ENCODE measurements at regions not wholly inside any gene's neighbourhood (a gene's known extent, or its start where the extent isn't known, plus 50 kb on each side); places are given as distances from the start of the nearest gene placed in this dataset.

DNA sequence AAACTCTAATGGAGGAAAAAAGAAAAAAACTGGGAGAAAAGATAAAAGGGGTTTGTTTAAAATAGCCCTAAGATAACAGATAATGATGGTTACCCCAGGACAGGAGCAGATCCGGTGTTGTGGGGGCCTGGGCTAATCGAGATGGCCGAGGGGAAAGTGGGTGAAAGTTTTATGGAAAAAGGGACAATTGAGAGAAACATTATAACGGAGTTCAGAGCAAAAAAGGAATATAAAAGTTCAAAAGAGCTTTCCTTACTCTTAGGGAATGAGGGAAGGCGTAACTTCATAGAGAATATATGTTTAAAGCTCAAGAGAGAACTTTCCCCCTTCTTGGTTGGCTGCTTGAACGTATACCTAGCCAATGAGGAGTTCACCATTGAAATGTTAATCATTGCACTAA is 131.4 kb downstream of the BAMBI start:
- no peak overlapping the region for H3K4me3 ChIP-seq (ENCODE audit: low read depth, low read length)
- DNase-seq (ENCODE audit: low read depth) = no peak
- TF ChIP-seq, protein P1, sequence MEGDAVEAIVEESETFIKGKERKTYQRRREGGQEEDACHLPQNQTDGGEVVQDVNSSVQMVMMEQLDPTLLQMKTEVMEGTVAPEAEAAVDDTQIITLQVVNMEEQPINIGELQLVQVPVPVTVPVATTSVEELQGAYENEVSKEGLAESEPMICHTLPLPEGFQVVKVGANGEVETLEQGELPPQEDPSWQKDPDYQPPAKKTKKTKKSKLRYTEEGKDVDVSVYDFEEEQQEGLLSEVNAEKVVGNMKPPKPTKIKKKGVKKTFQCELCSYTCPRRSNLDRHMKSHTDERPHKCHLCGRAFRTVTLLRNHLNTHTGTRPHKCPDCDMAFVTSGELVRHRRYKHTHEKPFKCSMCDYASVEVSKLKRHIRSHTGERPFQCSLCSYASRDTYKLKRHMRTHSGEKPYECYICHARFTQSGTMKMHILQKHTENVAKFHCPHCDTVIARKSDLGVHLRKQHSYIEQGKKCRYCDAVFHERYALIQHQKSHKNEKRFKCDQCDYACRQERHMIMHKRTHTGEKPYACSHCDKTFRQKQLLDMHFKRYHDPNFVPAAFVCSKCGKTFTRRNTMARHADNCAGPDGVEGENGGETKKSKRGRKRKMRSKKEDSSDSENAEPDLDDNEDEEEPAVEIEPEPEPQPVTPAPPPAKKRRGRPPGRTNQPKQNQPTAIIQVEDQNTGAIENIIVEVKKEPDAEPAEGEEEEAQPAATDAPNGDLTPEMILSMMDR (IDR thresholded peaks at IDR 0.05; ENCODE audit: insufficient read depth, low read depth, low read length) = no peak

DNA sequence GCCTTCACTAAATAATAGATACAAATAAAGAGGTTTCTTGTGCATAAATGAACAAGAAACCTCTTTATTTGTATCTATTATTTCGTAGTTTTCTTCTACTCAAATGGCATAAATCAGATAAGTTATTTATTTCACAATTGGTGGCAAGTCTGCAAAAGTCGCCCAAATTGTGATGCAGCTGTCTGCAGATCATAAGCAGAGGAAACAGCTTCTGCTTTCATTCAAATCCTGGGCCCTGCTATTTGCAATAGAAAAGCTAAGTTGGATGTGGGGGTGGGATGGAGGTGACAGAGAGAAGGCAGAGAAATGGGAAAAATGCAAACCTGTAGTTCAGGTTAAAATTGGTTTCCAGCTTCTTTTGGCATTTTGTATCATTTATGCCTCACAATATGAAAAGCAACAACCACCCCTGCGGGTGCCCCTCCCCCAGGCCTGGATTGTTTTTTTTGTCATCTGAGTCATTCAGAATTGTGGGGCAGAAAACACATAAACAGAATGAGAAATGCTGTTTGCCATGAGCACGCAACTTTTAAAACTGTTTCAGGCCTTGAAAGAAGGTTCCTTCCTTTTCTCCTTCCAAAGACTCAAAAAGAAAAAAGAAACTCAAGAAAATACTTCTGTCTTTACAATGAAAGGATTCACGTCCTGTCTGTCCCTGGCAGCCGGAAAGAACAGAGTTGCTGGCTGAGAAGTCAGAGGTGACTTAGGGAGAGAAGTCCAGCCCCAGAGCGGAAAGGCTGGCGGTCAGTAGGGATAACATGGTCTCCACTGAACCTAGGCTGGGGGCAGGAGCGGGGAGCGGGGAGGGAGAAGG is 132.9 kb downstream of the BAMBI start:
- DNase-seq (ENCODE audit: low read depth) = peak; percentile 50
- TF ChIP-seq, protein P1 (IDR thresholded peaks at IDR 0.05; ENCODE audit: insufficient read depth, low read depth, low read length) = no peak
- H3K4me3 ChIP-seq (ENCODE audit: low read depth, low read length) = no peak overlapping the region

DNA sequence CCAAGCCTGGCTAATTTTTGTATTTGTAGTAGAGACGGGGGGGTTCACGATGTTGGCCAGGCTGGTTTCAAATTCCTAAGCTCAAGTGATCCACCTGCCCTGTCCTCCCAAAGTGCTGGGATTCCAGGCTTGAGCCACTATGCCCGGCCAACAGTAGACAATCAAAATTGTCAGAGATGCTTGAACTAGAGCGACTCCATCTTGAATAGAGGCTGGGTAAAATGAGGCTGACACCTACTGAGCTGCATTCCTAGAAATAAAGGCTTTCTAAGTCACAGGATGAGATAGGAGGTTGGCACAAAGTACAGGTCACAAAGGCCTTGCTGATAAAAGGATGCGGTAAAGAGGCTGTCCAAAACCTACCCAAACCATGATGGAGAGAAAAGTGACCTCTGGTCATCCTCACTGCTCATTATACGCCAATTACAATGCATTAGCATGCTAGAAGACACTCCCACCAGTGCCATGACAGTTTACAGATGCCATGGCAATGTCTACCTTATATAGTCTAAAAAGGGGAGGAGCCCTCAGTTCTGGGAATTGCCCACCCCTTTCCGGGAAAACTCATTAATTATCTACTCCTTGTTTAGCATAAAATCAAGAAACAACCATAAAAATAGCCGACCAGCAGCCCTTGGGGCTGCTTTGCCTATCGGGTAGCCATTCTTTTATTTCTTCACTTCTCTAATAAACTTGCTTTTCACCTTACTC is 134.5 kb downstream of the BAMBI start:
- DNase-seq (ENCODE audit: low read depth) = no peak
- no peak overlapping the region for H3K4me3 ChIP-seq (ENCODE audit: low read depth, low read length)
- TF ChIP-seq, protein P1 (IDR thresholded peaks at IDR 0.05; ENCODE audit: insufficient read depth, low read depth, low read length) = no peak

DNA sequence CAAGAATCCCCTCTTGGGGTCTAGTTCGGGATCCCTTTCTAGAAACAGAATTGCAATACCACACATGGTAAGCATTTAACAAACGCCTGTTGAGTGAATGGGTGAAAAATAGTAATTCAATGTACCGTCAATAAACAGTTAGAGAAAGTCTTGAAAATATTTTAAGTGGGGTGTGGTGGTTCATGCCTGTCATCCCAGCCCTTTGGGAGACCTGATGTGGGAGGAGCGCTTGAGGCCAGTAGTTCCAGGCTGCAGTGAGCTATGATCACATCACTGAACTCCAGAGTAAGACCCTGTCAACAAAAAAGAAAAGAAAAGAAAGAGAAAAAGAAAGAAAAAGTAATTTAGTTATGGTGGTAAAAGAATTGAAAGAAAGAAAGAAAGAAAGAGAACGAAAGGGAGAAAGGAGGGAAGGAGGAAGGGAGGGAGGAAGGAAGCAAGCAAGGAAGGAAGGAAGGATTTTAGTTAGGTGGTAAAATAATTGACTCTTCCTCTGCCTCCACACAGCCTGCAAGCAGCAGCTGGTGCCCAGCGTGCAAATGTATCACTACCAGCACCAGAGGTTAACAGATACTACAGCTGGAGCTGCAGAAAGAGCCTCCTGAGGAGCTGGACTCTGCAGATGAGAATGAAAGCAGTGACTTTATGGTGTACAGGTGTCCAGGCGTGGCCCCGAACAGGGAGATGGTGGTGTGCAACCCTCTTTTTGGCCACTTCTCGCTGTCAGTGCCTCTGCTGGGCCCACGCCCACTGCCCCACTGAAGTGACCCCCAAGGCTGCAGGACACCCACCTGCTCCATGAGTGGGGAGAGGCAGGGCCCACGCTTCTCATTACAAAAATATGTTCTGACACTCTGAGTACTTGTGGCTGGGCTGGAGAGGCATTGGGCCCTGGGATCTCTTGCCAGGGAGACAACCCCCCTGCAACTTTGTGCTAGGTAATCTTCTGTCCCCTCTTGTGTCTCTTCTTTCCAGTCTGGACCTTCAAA is 135.4 kb downstream of the BAMBI start:
- DNase-seq (ENCODE audit: low read depth) = no peak
- no peak overlapping the region for H3K4me3 ChIP-seq (ENCODE audit: low read depth, low read length)
- TF ChIP-seq, protein P1 (IDR thresholded peaks at IDR 0.05; ENCODE audit: insufficient read depth, low read depth, low read length) = no peak

DNA sequence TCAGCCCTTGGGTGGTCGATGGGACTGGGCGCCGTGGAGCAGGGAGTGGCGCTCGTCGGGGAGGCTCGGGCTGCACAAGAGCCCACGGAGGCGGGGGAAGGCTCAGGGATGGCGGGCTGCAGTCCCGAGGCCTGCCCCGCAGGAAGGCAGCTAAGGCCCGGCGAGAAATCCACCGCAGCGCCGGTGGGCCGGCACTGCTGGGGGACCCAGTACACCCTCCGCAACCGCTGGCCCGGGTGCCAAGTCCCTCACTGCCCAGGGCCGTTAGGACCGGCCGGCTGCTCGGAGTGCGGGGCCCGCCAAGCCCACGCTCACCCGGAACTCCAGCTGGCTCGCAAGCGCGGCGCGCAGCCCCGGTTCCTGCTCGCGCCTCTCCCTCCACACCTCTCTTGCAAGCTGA is 138.4 kb downstream of the BAMBI start:
- TF ChIP-seq, protein P1 (IDR thresholded peaks at IDR 0.05; ENCODE audit: insufficient read depth, low read depth, low read length) = no peak
- no peak for DNase-seq (ENCODE audit: low read depth)
- H3K4me3 ChIP-seq (ENCODE audit: low read depth, low read length) = no peak overlapping the region

DNA sequence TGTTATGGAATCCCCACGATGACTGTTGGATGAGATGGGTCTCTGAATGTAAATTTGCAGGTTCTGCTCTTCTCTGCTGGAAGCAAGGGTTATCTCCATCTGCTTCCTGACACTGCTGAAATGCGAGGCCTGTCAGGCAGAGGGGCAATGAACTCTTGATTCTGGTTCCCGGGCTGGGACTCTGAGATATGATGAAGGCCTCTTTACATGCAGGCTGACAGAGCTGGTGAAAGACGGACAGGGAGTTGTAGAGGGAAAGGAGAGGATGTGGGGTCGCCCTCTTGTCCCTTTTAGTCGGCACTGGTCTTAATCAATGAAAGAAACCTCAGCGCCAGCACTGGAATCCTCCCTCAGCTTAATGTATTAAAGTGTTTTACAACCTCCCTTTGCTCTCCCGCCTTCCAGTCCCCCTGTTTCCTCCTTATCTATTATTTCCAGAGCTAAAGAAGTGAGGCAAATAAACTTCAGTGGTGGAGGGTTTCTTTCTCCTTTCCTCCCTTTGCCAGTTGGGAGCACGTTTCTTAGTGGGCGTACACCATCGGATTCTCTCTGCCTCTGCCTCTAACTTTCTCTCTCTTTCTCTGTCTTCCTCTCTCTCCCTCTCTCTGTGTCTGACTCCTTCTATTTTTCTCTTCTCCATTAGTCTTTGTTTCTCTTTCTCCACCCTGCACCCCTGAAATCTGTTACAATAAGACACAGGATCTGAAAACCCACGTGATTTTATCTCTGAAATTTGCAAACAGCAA is 145.6 kb downstream of the BAMBI start:
- TF ChIP-seq, protein P1 (IDR thresholded peaks at IDR 0.05; ENCODE audit: insufficient read depth, low read depth, low read length) = no peak
- no peak overlapping the region for H3K4me3 ChIP-seq (ENCODE audit: low read depth, low read length)
- DNase-seq (ENCODE audit: low read depth) = peak; percentile 42
